ENCODE measurements at regions not wholly inside any gene's neighbourhood (a gene's known extent, or its start where the extent isn't known, plus 50 kb on each side); places are given as distances from the start of the nearest gene placed in this dataset.

DNA sequence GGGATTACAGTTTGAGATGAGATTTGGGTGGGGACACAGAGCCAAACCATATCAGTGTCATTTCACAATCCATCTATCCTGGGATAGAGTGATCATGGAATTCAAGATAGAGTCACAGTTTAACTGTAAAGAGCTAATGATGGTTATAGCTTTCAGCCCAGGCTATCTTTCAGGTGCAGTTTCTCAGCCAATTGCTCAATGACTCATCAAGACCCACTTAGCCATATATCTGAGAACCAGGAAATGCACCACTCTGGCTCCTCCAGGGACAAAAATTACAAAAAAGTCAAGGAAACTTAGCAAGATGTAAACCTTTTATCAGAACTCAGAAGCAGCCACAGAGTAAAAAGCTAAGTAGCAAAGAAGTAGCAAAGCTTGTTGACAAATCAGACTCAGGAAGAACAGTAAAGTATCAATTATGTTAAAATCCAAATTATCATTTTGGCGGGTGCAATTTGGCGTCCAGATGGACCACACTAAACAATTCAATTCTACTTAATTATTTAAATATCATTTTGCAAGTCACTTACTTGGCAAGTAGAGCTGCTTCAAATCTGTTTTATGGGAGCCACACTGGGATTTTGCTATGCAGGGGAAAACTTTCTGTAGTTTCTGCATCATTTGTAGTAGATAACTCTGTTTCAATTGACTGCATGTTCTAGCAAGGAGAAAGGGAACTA, 169.4 kb downstream of the TLE1 start:
- H3K4me3 ChIP-seq: no peak overlapping the region
- TF ChIP-seq, protein P1, sequence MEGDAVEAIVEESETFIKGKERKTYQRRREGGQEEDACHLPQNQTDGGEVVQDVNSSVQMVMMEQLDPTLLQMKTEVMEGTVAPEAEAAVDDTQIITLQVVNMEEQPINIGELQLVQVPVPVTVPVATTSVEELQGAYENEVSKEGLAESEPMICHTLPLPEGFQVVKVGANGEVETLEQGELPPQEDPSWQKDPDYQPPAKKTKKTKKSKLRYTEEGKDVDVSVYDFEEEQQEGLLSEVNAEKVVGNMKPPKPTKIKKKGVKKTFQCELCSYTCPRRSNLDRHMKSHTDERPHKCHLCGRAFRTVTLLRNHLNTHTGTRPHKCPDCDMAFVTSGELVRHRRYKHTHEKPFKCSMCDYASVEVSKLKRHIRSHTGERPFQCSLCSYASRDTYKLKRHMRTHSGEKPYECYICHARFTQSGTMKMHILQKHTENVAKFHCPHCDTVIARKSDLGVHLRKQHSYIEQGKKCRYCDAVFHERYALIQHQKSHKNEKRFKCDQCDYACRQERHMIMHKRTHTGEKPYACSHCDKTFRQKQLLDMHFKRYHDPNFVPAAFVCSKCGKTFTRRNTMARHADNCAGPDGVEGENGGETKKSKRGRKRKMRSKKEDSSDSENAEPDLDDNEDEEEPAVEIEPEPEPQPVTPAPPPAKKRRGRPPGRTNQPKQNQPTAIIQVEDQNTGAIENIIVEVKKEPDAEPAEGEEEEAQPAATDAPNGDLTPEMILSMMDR (IDR thresholded peaks at IDR 0.05): no peak
- TF ChIP-seq POLR2AphosphoS5 (IDR thresholded peaks at IDR 0.05): no peak
- TF ChIP-seq EP300 (IDR thresholded peaks at IDR 0.05): no peak
- no peak for TF ChIP-seq POLR2A (IDR thresholded peaks at IDR 0.05)
- intact Hi-C loops (cut with DNase I): loop anchor here (10.0 kb wide), 2 partner anchors 325 to 1085 kb away; no protein-coding TSS in a partner anchor
- no peak overlapping the region for H3K27ac ChIP-seq
- no peaks in the 10 kb centered on the region for H3K9me3 ChIP-seq
- no peaks in the 10 kb centered on the region for H3K27me3 ChIP-seq
- no peak for DNase-seq
- H3K36me3 ChIP-seq: no peaks in the 10 kb centered on the region
- 91% methylated on average over 2 of the region's 2 CpGs for WGBS, 2 donors
- H3K4me1 ChIP-seq: peaks cover 0 to 8% (median 0%) of the 10 kb centered on the region in 4 donors

DNA sequence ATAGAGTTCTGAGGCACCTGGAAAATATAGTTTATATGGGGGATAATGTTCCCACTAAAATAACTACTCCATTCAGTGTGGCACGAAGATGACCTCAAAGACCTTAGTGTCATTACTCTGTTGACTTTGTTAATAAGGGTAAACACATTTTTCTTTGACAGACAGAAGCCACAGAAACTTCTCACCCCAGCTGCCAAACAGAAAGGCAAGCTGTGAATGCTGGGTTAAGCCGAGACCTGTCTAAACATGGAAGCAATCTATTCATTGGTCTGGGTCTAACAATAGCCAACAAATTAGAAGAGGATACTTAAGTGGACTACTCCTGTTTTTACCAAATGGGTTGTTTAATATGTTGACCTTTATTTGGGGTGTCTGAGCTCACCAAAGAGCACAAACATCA, 171.4 kb downstream of the TLE1 start:
- intact Hi-C loops (cut with DNase I): no loop called here
- WGBS, 2 donors: 41 to 67% methylated on average over 2 of the region's 2 CpGs
- Histone ChIP-seq H3K4me3 (no peak overlapping the region), H3K9me3 (no peaks in the 10 kb centered on the region), H3K4me1 (peaks cover 0 to 4% (median 0%) of the 10 kb centered on the region in 4 donors), H3K27me3 (no peaks in the 10 kb centered on the region), H3K27ac (no peak overlapping the region), H3K36me3 (no peaks in the 10 kb centered on the region)
- no peak for DNase-seq
- TF ChIP-seq POLR2AphosphoS5 (IDR thresholded peaks at IDR 0.05): no peak

DNA sequence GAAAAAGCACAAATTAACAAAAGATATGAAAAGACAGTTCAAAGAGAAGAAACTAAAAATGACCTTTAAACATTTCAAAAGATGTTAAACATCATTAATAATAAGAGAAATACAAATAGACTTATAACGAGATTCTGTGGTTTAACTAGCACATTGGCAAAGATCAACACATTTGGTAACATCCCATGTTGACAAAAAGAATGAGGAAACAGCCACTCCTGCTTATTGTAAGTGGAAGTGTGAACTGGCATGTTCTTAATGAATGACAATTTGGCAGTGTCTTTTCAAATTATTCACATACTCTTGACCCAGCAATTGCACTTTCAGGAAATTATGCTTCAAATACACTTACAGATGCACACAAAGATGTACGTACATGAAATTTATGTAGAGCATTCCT, 176.3 kb downstream of the TLE1 start:
- Histone ChIP-seq H3K4me3 (no peak overlapping the region), H3K27ac (no peak overlapping the region), H3K36me3 (no peaks in the 10 kb centered on the region), H3K9me3 (no peaks in the 10 kb centered on the region), H3K4me1 (no peaks in the 10 kb centered on the region), H3K27me3 (no peaks in the 10 kb centered on the region)
- no peak for DNase-seq
- WGBS, 2 donors: 46 to 56% methylated on average over 2 of the region's 2 CpGs
- TF ChIP-seq EP300 (IDR thresholded peaks at IDR 0.05) (no peak), POLR2A (IDR thresholded peaks at IDR 0.05) (no peak), POLR2AphosphoS5 (IDR thresholded peaks at IDR 0.05) (no peak)
- TF ChIP-seq, protein P1 (IDR thresholded peaks at IDR 0.05): no peak
- intact Hi-C loops (cut with DNase I): no loop called here

DNA sequence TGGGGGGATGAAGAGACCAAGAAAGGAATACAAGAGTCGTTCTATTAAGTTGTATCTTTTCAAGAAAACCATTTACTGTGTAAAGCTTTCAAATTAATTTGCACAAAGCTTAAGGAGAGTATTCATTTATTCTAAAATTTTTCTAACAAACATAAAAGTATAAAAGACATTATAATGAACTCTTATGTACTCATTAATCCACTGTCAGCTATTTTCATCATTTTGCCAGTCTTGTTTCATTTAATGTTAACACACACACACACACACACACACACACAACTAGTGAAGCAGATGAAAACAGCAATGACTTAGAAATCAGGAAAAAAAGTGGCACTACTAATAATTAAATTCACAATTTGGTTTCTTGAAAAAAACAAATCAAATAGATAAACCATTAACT, 176.7 kb downstream of the TLE1 start:
- Histone ChIP-seq H3K36me3 (no peaks in the 10 kb centered on the region), H3K4me1 (no peaks in the 10 kb centered on the region), H3K4me3 (no peak overlapping the region), H3K27ac (no peak overlapping the region), H3K27me3 (no peaks in the 10 kb centered on the region), H3K9me3 (no peaks in the 10 kb centered on the region)
- DNase-seq: no peak
- TF ChIP-seq EP300 (IDR thresholded peaks at IDR 0.05): no peak
- TF ChIP-seq, protein P1 (IDR thresholded peaks at IDR 0.05): no peak
- no peak for TF ChIP-seq POLR2A (IDR thresholded peaks at IDR 0.05)
- intact Hi-C loops (cut with DNase I): no loop called here
- WGBS, 2 donors: 88 to 90% methylated on average over 1 of the region's 1 CpG

DNA sequence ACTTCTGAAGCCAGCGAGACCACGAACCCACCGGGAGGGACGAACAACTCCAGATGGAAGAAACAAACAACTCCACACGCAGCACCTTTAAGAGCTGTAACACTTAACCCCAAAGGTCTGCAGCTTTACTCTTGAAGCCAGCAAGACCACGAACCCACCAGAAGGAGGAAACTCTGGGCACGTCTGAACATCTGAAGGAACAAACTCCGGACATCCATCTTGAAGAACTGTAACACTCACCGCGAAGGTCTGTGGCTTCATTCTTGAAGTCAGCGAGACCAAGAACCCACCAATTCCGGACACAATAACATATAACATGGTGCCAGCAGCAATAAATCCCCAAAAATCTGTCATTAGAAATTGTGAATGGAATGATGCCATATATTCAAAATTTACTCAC, 180.9 kb downstream of the TLE1 start:
- WGBS, 2 donors: 66 to 89% methylated on average over 12 of the region's 12 CpGs
- Histone ChIP-seq H3K27me3 (no peaks in the 10 kb centered on the region), H3K4me1 (no peaks in the 10 kb centered on the region), H3K9me3 (no peaks in the 10 kb centered on the region), H3K4me3 (no peak overlapping the region), H3K36me3 (no peaks in the 10 kb centered on the region), H3K27ac (no peak overlapping the region)
- DNase-seq: no peak
- intact Hi-C loops (cut with DNase I): no loop called here
- no peak for TF ChIP-seq POLR2AphosphoS5 (IDR thresholded peaks at IDR 0.05)
- TF ChIP-seq POLR2A (IDR thresholded peaks at IDR 0.05): no peak
- TF ChIP-seq EP300 (IDR thresholded peaks at IDR 0.05): no peak
- TF ChIP-seq, protein P1 (IDR thresholded peaks at IDR 0.05): no peak

All from sigmoid colon (tissue), 6 donors.